SK-N-SH (cell line): ENCODE measurements at regions not wholly inside any gene's neighbourhood (a gene's known extent, or its start where the extent isn't known, plus 50 kb on each side); places are given as distances from the start of the nearest gene placed in this dataset.
"Not testable (repeated sequence)": the region's sequence is repeated elsewhere in the genome, so short reads cannot be mapped to it uniquely, and the experiment has no call there.

ENCODE experiments used
- EP300 ChIP-seq, 2 experiments: IDR thresholded peaks; 2 replicates each; pipeline versions ENCODE4 v1.4.0 to v1.6.1; 2012; ENCODE audit warnings: borderline replicate concordance in 1 of 2, low read depth in 1 of 2, low read length in 1 of 2
- EZH2phosphoT487 ChIP-seq: fragments of 200-600 bp; sonication (generic); IDR thresholded peaks from 2 replicates; pipeline ENCODE4 v1.6.1; 2017; ENCODE audit warnings: low read depth, mixed run types, mild to moderate bottlenecking, antibody characterized with exemption, moderate library complexity, borderline replicate concordance
- POLR2AphosphoS5 ChIP-seq: IDR thresholded peaks from 2 replicates; pipeline ENCODE4 v1.6.1; 2012; ENCODE audit warnings: low read depth, low read length
- RCOR1 ChIP-seq: fragments of 150-350 bp; IDR thresholded peaks from 2 replicates; pipeline ENCODE4 v1.6.1; 2017; ENCODE audit warnings: antibody characterized with exemption, low read length
- SIN3A ChIP-seq: IDR thresholded peaks from 2 replicates; pipeline ENCODE4 v1.6.1; 2012; ENCODE audit warnings: low read depth, mild to moderate bottlenecking, low read length, moderate library complexity, borderline replicate concordance
- TF ChIP-seq, protein P1 (sequence below): fragments of 200-600 bp; sonication (generic); IDR thresholded peaks from 2 replicates; pipeline ENCODE4 v1.6.1; 2017; ENCODE audit warnings: antibody characterized with exemption, mild to moderate bottlenecking, moderate library complexity
- TF ChIP-seq, protein P2 (sequence below): fragments of 150-350 bp; IDR thresholded peaks from 2 replicates; pipeline ENCODE4 v1.6.1; 2017; ENCODE audit warnings: antibody characterized with exemption, low read length, low read depth, borderline replicate concordance
- TF ChIP-seq, protein P3 (sequence below): IDR thresholded peaks from 2 replicates; pipeline ENCODE4 v1.4.0; 2012; ENCODE audit warnings: low read depth

DNA sequence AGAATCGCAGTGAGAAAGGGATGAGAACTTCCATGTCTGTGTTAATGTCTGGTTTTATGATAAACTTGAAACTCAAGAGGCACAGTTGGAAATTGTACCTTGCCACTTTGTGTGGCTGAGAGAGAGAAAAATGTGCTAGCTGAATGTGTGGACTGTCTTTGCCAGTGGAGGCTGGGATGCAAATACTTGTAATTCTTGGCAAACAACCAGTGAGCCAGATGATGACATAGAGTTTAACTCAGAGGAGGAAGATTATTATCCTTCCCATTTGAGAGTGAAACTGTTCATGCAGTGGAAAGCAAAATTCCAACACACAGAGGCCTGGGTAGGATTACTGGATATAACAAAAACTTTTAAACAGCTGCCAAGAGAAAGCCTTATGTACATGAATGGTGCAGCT, 349.1 kb upstream of the NPAP1 start:
- TF ChIP-seq POLR2AphosphoS5; EP300 (IDR thresholded peaks at IDR 0.05; ENCODE audit: borderline replicate concordance in 1 of 2, low read depth in 1 of 2, low read length in 1 of 2); EZH2phosphoT487; RCOR1; SIN3A: not testable (repeated sequence)
- TF ChIP-seq, protein P1, sequence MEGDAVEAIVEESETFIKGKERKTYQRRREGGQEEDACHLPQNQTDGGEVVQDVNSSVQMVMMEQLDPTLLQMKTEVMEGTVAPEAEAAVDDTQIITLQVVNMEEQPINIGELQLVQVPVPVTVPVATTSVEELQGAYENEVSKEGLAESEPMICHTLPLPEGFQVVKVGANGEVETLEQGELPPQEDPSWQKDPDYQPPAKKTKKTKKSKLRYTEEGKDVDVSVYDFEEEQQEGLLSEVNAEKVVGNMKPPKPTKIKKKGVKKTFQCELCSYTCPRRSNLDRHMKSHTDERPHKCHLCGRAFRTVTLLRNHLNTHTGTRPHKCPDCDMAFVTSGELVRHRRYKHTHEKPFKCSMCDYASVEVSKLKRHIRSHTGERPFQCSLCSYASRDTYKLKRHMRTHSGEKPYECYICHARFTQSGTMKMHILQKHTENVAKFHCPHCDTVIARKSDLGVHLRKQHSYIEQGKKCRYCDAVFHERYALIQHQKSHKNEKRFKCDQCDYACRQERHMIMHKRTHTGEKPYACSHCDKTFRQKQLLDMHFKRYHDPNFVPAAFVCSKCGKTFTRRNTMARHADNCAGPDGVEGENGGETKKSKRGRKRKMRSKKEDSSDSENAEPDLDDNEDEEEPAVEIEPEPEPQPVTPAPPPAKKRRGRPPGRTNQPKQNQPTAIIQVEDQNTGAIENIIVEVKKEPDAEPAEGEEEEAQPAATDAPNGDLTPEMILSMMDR = not testable (repeated sequence)
- TF ChIP-seq, protein P2, sequence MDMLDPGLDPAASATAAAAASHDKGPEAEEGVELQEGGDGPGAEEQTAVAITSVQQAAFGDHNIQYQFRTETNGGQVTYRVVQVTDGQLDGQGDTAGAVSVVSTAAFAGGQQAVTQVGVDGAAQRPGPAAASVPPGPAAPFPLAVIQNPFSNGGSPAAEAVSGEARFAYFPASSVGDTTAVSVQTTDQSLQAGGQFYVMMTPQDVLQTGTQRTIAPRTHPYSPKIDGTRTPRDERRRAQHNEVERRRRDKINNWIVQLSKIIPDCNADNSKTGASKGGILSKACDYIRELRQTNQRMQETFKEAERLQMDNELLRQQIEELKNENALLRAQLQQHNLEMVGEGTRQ = not testable (repeated sequence)
- TF ChIP-seq, protein P3, sequence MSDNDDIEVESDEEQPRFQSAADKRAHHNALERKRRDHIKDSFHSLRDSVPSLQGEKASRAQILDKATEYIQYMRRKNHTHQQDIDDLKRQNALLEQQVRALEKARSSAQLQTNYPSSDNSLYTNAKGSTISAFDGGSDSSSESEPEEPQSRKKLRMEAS = not testable (repeated sequence)
